HUES6 (cell line): ENCODE measurements at regions not wholly inside any gene's neighbourhood (a gene's known extent, or its start where the extent isn't known, plus 50 kb on each side); places are given as distances from the start of the nearest gene placed in this dataset.

Experiments used
- H3K27ac ChIP-seq: 2 replicates; pipeline ENCODE4 v1.7.0; 2013; ENCODE audit warnings: low read depth, mild to moderate bottlenecking, low read length, inconsistent platforms
- H3K27me3 ChIP-seq: 2 replicates; pipeline ENCODE4 v1.6.1; 2013; ENCODE audit warnings: low read length; ENCODE audit not compliant: control insufficient read depth, insufficient read depth
- H3K36me3 ChIP-seq: 2 replicates; pipeline ENCODE4 v1.6.1; 2013; ENCODE audit warnings: low read length; ENCODE audit not compliant: control insufficient read depth, insufficient read depth
- H3K4me1 ChIP-seq: 2 replicates; pipeline ENCODE4 v1.6.1; 2013; ENCODE audit warnings: low read length; ENCODE audit not compliant: control insufficient read depth, insufficient read depth
- H3K4me3 ChIP-seq: 2 replicates; pipeline ENCODE4 v1.5.1; 2013; ENCODE audit warnings: low read depth, low read length
- H3K9ac ChIP-seq: one replicate; pipeline ENCODE4 v1.6.1; 2013; ENCODE audit warnings: mild to moderate bottlenecking, low read length
- H3K9me3 ChIP-seq: 2 replicates; pipeline ENCODE4 v1.6.1; 2013; ENCODE audit warnings: low read depth, low read length; ENCODE audit not compliant: control insufficient read depth, insufficient read depth

GRCh38 chr20:11448554-11448953 lies 469.1 kb upstream of the BTBD3 start:
- no peaks in the 10 kb centered on the region for H3K9me3 ChIP-seq
- H3K36me3 ChIP-seq: no peaks in the 10 kb centered on the region
- no peaks in the 10 kb centered on the region for H3K27me3 ChIP-seq
- no peak overlapping the region for H3K4me3 ChIP-seq
- H3K9ac ChIP-seq: no peak overlapping the region
- H3K27ac ChIP-seq: no peak overlapping the region
- peaks cover 31% of the 10 kb centered on the region for H3K4me1 ChIP-seq

GRCh38 chr20:11451793-11452291 lies 465.9 kb upstream of the BTBD3 start:
- no peaks in the 10 kb centered on the region for H3K36me3 ChIP-seq
- peak overlapping the region; percentile 30 for H3K9ac ChIP-seq
- no peaks in the 10 kb centered on the region for H3K27me3 ChIP-seq
- H3K9me3 ChIP-seq: no peaks in the 10 kb centered on the region
- no peak overlapping the region for H3K4me3 ChIP-seq
- no peak overlapping the region for H3K27ac ChIP-seq
- peaks cover 48% of the 10 kb centered on the region for H3K4me1 ChIP-seq

DNA sequence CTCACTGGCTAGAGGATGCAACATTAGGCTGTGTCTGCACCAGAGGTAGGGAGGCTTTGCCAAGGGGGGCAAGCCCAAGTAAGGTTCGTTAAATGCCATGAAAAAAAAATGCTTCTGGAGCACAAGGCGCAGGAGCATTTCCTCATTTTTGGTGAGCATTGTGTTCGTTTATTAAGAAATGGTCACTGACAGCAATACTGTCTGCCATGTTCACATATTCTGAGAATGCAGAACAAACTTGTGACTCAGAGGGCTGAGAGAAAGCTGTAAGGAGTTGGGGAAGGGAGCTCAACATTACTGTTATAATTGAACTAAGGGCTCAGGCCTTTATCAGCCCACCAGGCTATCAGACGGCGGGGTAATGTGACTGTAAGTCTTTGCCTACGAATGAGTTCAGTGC lies 465.4 kb upstream of the BTBD3 start:
- H3K9ac ChIP-seq: no peak overlapping the region
- peaks cover 48% of the 10 kb centered on the region for H3K4me1 ChIP-seq
- H3K36me3 ChIP-seq: no peaks in the 10 kb centered on the region
- no peak overlapping the region for H3K4me3 ChIP-seq
- H3K27me3 ChIP-seq: no peaks in the 10 kb centered on the region
- H3K9me3 ChIP-seq: no peaks in the 10 kb centered on the region
- H3K27ac ChIP-seq: no peak overlapping the region; the same call in 1 of the 2 replicates

- no peak overlapping the region for H3K27ac ChIP-seq
These were observed 464.3 kb upstream of the BTBD3 start for GRCh38 chr20:11453430-11453829.

GRCh38 chr20:11454966-11455799 lies 462.5 kb upstream of the BTBD3 start:
- Histone ChIP-seq H3K4me3 (peak overlapping the region; percentile 15; the same call in 1 of the 2 replicates), H3K9ac (peak overlapping the region; percentile 52), H3K9me3 (no peaks in the 10 kb centered on the region), H3K27me3 (no peaks in the 10 kb centered on the region), H3K27ac (peak overlapping the region; percentile 84; the same call in 1 of the 2 replicates), H3K36me3 (no peaks in the 10 kb centered on the region), H3K4me1 (peaks cover 52% of the 10 kb centered on the region)

More at GRCh38 chr20:11453430-11453829, 464.3 kb upstream of the BTBD3 start:
- Histone ChIP-seq H3K27me3 (no peaks in the 10 kb centered on the region), H3K4me3 (no peak overlapping the region), H3K4me1 (peaks cover 41% of the 10 kb centered on the region), H3K9me3 (no peaks in the 10 kb centered on the region), H3K36me3 (no peaks in the 10 kb centered on the region), H3K9ac (no peak overlapping the region)

GRCh38 chr20:11457488-11457887 lies 460.2 kb upstream of the BTBD3 start:
- Histone ChIP-seq H3K36me3 (no peaks in the 10 kb centered on the region), H3K9me3 (no peaks in the 10 kb centered on the region), H3K9ac (no peak overlapping the region), H3K27ac (no peak overlapping the region), H3K4me1 (peaks cover 40% of the 10 kb centered on the region), H3K27me3 (no peaks in the 10 kb centered on the region), H3K4me3 (no peak overlapping the region)

DNA sequence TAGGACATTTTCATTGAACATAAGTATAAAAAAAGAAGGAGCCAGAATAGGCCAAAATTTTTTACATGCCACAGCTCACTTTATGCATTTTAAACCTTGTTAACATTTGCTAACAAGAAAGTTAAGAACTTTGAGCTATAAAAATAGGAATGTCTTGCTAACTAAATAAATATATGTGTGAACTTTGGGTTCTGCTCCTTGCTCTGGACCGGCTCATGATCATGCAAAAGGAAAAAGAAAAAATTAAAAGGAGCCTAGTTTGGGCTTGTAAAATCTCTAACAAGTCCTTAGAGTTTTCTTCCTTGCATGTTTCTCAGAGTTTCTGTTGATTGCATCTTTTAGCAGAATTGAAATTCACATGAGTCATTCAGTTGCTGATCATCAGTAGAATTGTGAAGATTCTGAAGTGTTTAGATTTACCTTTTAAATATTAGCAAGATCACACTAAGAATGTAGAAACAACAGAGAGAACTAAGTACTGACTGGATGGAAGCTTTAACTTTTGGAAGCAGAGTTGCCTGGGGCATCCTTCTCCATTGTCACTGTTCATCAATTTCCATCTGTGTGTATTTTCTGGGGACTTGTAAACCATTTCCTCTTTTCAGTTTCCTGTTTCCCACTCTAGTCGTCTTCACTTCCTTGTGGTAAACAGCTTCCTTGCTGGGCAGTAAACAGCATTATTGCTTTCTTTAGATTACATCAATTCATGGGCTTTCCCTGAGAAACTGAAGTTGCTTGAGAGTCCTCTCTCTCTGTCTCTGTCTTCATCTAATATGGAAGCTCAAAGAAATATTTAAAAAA lies 458.4 kb upstream of the BTBD3 start:
- H3K4me1 ChIP-seq: peaks cover 29% of the 10 kb centered on the region
- H3K36me3 ChIP-seq: no peaks in the 10 kb centered on the region
- no peak overlapping the region; the same call in 1 of the 2 replicates for H3K27ac ChIP-seq
- H3K4me3 ChIP-seq: no peak overlapping the region
- H3K9me3 ChIP-seq: no peaks in the 10 kb centered on the region
- no peaks in the 10 kb centered on the region for H3K27me3 ChIP-seq
- no peak overlapping the region for H3K9ac ChIP-seq

- Histone ChIP-seq H3K27me3 (no peaks in the 10 kb centered on the region), H3K9ac (no peak overlapping the region), H3K36me3 (no peaks in the 10 kb centered on the region), H3K9me3 (no peaks in the 10 kb centered on the region), H3K4me1 (peaks cover 6% of the 10 kb centered on the region; the same call in 1 of the 2 replicates), H3K27ac (no peak overlapping the region), H3K4me3 (no peak overlapping the region)
These were observed 450.3 kb upstream of the BTBD3 start for GRCh38 chr20:11467436-11467835.

DNA sequence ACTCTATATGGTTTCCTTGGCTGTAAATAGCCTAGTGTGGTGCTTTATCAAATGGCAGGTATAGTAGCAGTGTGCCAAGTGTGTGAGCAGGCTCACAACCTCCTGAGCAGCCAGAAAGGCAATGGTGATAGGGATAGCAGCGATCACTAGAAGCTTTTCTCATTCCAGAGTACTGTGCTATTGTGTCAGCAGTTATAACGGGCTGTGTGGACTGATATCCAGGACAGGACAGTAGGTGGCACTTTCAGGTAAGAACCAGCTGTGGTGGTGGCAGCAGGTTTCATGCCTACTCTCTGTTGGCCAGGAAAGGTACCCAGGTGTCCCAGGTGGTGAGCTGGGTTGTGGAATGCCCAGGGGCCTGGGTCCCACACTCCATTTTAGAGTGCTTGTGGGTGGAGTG lies 448.8 kb upstream of the BTBD3 start:
- no peak overlapping the region for H3K4me3 ChIP-seq
- no peak overlapping the region for H3K27ac ChIP-seq
- no peaks in the 10 kb centered on the region; the same call in 1 of the 2 replicates for H3K9me3 ChIP-seq
- peaks cover 6% of the 10 kb centered on the region; the same call in 1 of the 2 replicates for H3K4me1 ChIP-seq
- no peaks in the 10 kb centered on the region for H3K27me3 ChIP-seq
- no peak overlapping the region for H3K9ac ChIP-seq
- no peaks in the 10 kb centered on the region for H3K36me3 ChIP-seq

- Histone ChIP-seq H3K9ac (no peak overlapping the region), H3K4me3 (no peak overlapping the region), H3K27ac (no peak overlapping the region), H3K27me3 (no peaks in the 10 kb centered on the region), H3K4me1 (peaks cover 6% of the 10 kb centered on the region; the same call in 1 of the 2 replicates), H3K9me3 (no peaks in the 10 kb centered on the region; the same call in 1 of the 2 replicates), H3K36me3 (no peaks in the 10 kb centered on the region)
These were observed 447.8 kb upstream of the BTBD3 start for GRCh38 chr20:11469795-11470435.
